Gastroesophageal sphincter (tissue), 4 donors: ENCODE measurements at regions not wholly inside any gene's neighbourhood (a gene's known extent, or its start where the extent isn't known, plus 50 kb on each side); places are given as distances from the start of the nearest gene placed in this dataset.
A peak's percentile ranks its signal among the peaks of the same experiment; 100 is the strongest.

Experiments
- ATAC-seq: fragments of 150-250 bp; one replicate; pipeline ENCODE4 v1.9.1; 2016; ENCODE audit warnings: mild to moderate bottlenecking, moderate library complexity
- H3K27ac ChIP-seq, 4 donors: fragments of 200-600 bp; sonication (generic) in 3 of 4; 1 replicate in 3 of 4; 2 replicates in 1 of 4; pipeline ENCODE4 v1.5.1; 2016 to 2019
- H3K27me3 ChIP-seq: fragments of 200-600 bp; sonication (generic); one replicate; pipeline ENCODE4 v1.5.1; 2019
- H3K36me3 ChIP-seq, 2 donors: fragments of 200-600 bp; sonication (generic); one replicate each; pipeline ENCODE4 v1.5.1; 2019; ENCODE audit warnings: control low read depth in 1 of 2
- H3K4me1 ChIP-seq, 3 donors: fragments of 200-600 bp; sonication (generic); 1 replicate in 2 of 3; 2 replicates in 1 of 3; pipeline ENCODE4 v1.5.1; 2016 to 2019; ENCODE audit warnings: control low read depth in 2 of 3
- H3K4me3 ChIP-seq, 2 donors: fragments of 200-600 bp; sonication (generic); one replicate each; pipeline ENCODE4 v1.5.1; 2019; ENCODE audit warnings: mild to moderate bottlenecking in 1 of 2, moderate library complexity in 1 of 2
- H3K9me3 ChIP-seq, 3 donors: fragments of 200-600 bp; sonication (generic); one replicate each; pipeline ENCODE4 v1.5.1; 2017 to 2019; ENCODE audit warnings: control low read depth in 2 of 3
- CTCF ChIP-seq, 4 experiments: fragments of 200-600 bp in 2 of 4; fragments of 450-650 bp in 2 of 4; sonication (generic) in 1 of 4; IDR thresholded peaks; one replicate each; pipeline ENCODE4 v1.5.1; 2017 to 2019; ENCODE audit warnings: antibody characterized with exemption in 4 of 4, mild to moderate bottlenecking in 2 of 4, moderate library complexity in 2 of 4
- EP300 ChIP-seq: sonication (generic); formaldehyde crosslinking; IDR thresholded peaks from one replicate; pipeline ENCODE4 v1.6.1; 2017; ENCODE audit warnings: antibody characterized with exemption, mild to moderate bottlenecking
- POLR2A ChIP-seq, 2 donors: fragments of 450-650 bp; IDR thresholded peaks; one replicate each; pipeline ENCODE4 v1.6.1; 2017; ENCODE audit warnings: antibody characterized with exemption in 2 of 2, mild to moderate bottlenecking in 2 of 2, moderate library complexity in 1 of 2
- POLR2AphosphoS5 ChIP-seq: sonication (generic); formaldehyde crosslinking; IDR thresholded peaks from one replicate; pipeline ENCODE4 v1.6.1; 2017; ENCODE audit warnings: antibody characterized with exemption
- WGBS, 2 donors: methylation state at CpG; one replicate each; pipeline ENCODE4 v1.1.5; 2018; ENCODE audit warnings: low coverage in 1 of 2; 5-methylcytosine and 5-hydroxymethylcytosine counted together

DNA sequence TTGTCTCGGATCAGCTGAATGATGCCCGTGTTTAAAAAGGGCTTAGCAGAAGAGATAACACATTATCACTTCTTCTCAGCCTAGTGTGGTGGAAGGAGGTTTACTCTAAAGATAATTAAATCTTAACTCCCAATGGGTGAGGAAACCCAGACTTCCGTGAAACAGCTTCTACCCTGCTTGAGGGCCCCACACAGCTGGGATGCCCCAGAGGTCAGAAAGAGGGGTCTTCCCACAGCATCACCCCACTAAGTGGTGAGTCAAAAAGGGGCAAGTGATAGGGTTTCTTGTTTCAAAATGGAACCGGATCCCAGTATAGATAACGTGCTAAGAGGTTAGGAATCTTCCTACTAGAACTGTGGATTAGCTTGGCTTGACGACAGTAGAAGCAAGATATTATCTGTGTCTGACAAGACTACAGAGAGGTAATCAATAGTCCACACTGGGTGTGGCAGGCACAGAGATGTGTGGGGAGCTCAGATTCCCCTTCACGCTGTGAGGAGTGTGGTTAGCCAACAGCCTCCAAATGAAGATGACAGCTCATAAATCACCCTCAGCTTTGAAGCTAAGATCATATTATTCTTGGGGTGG lies 129.6 kb upstream of the COPS8 start:
- no peaks in the 10 kb centered on the region for H3K9me3 ChIP-seq
- H3K4me3 ChIP-seq = no peak overlapping the region
- no peak for ATAC-seq
- WGBS, 2 donors = 65 to 72% methylated on average over 3 to 7 of the region's 7 CpGs
- H3K4me1 ChIP-seq = no peaks in the 10 kb centered on the region
- TF ChIP-seq EP300 (no peak), CTCF (IDR thresholded peaks at IDR 0.05) (no peak), POLR2AphosphoS5 (no peak)
- H3K27ac ChIP-seq = no peak overlapping the region
- no peaks in the 10 kb centered on the region for H3K27me3 ChIP-seq
- no peaks in the 10 kb centered on the region for H3K36me3 ChIP-seq

DNA sequence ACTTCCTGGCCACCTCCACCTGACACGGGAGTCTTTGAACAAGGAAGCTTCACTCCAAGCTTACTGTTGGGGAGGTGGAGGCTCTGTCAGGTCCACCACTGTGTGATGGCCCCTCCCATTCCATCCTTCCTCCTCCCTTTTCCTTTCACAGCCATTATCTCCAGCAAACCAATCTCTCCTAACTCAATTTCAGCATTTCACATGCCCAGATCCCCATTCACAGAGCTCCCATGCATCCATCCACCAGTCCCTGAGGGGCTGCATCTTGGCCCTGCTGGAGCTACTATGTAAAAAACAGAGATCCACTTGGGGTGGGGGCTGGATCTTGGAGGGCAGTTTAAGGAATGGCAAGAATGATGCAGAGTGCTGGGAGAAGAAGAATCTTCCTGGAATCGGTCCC lies 129.0 kb upstream of the COPS8 start:
- Histone ChIP-seq H3K9me3 (no peaks in the 10 kb centered on the region), H3K36me3 (no peaks in the 10 kb centered on the region), H3K27ac (no peak overlapping the region), H3K4me3 (no peak overlapping the region), H3K4me1 (no peaks in the 10 kb centered on the region), H3K27me3 (no peaks in the 10 kb centered on the region)
- TF ChIP-seq POLR2A (IDR thresholded peaks at IDR 0.05) = no peak
- TF ChIP-seq POLR2AphosphoS5 = no peak
- TF ChIP-seq CTCF (IDR thresholded peaks at IDR 0.05) = no peak
- no peak for TF ChIP-seq EP300
- WGBS, 2 donors = 85 to 100% methylated on average over 1 to 2 of the region's 2 CpGs
- no peak for ATAC-seq

- Histone ChIP-seq H3K27me3 (no peaks in the 10 kb centered on the region), H3K9me3 (no peaks in the 10 kb centered on the region), H3K36me3 (no peaks in the 10 kb centered on the region), H3K27ac (peak overlapping the region in 2 of 4 donors; percentile 2 to 65), H3K4me3 (no peak overlapping the region), H3K4me1 (no peaks in the 10 kb centered on the region)
- TF ChIP-seq POLR2A (IDR thresholded peaks at IDR 0.05) (no peak), POLR2AphosphoS5 (no peak), CTCF (IDR thresholded peaks at IDR 0.05) (no peak)
- ATAC-seq = no peak
- WGBS, 2 donors = 97 to 98% methylated on average over 5 of the region's 5 CpGs
Measured at GRCh38 chr2:236959036-236959435, 126.7 kb upstream of the COPS8 start.

DNA sequence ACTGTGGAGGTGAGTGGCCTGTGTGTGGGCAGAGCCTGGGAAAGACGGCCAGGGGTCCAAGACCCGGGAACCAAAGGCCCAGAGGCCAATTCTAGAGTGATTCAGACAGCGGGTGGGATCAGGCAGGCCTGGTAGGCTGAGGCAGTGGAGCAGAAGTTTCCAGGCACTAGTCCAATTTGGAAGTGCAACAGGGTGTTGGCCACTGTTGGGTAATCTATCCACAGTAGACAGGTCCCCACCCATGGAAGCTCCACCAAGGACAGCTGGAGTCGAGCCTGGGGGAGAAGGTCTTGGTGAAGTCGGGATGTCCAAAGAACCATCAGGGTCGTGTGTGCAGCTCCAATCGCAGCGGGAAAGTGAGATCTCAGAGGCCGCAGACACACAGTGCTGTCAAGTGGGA lies 125.8 kb upstream of the COPS8 start:
- Histone ChIP-seq H3K4me1 (no peaks in the 10 kb centered on the region), H3K27ac (peak overlapping the region in 3 of 4 donors; percentile 2 to 69 (median 65)), H3K27me3 (no peaks in the 10 kb centered on the region), H3K36me3 (no peaks in the 10 kb centered on the region), H3K4me3 (no peak overlapping the region), H3K9me3 (no peaks in the 10 kb centered on the region)
- WGBS, 2 donors = 50 to 93% methylated on average over 1 to 3 of the region's 9 CpGs
- TF ChIP-seq CTCF (IDR thresholded peaks at IDR 0.05) = no peak
- no peak for TF ChIP-seq EP300
- TF ChIP-seq POLR2A (IDR thresholded peaks at IDR 0.05) = no peak
- TF ChIP-seq POLR2AphosphoS5 = no peak
- ATAC-seq = peak; percentile 87

- no peak for TF ChIP-seq EP300
- TF ChIP-seq POLR2A (IDR thresholded peaks at IDR 0.05) = no peak
- TF ChIP-seq CTCF (IDR thresholded peaks at IDR 0.05) = no peak
- no peak for TF ChIP-seq POLR2AphosphoS5
- H3K4me3 ChIP-seq = no peak overlapping the region
- no peaks in the 10 kb centered on the region for H3K4me1 ChIP-seq
- WGBS, 2 donors = 80 to 95% methylated on average over 2 to 4 of the region's 14 CpGs
- ATAC-seq = no peak
- H3K9me3 ChIP-seq = no peaks in the 10 kb centered on the region
- no peaks in the 10 kb centered on the region for H3K27me3 ChIP-seq
- H3K36me3 ChIP-seq = no peaks in the 10 kb centered on the region
- H3K27ac ChIP-seq = peak overlapping the region in 2 of 4 donors; percentile 65 to 69
Measured at GRCh38 chr2:236960531-236960930, 125.2 kb upstream of the COPS8 start.
